KG1 (cell line): ENCODE measurements at regions not wholly inside any gene's neighbourhood (a gene's known extent, or its start where the extent isn't known, plus 50 kb on each side); places are given as distances from the start of the nearest gene placed in this dataset.
"Not testable (repeated sequence)": the region's sequence is repeated elsewhere in the genome, so short reads cannot be mapped to it uniquely, and the experiment has no call there.

Experiments
- DNase-seq: peaks from one replicate; lab custom pipeline; 2025; lab: John Stamatoyannopoulos, UW

GRCh38 chrX:45986081-45986480, 559.1 kb downstream of the ZNF674 start:
- no peak for DNase-seq

DNA sequence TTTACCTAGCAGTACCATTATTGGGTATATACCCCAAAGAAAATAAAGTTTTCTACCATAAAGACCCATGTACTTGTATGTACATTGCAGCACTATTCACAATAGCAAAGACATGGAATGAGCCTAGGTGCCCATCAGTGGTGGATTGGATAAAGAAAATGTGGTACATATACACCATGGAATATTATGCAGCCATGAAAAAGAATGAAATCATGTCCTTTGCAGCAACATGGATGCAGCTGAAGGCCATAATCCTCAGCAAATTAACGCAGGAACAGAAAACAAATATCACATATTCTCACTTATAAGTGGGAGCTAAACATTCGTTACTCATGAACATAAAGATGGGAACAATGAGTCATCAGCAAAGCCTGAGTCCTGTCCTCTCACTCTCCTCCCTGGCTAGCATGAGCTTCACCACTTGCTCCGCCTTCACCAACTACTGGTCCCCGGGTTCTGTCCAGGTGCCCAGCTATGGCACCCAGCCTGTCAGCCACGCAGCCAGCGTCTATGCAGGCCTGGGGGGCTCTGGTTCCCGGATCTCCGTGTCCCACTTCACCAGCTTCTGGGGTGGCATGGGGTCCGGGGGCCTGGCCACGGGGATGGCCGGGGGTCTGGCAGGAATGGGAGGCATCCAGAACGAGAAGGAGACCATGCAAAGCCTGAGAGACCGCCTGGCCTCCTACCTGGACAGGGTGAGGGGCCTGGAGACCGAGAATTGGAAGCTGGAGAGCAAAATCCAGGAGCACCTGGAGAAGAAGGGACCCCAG, 562.1 kb downstream of the ZNF674 start:
- not testable (repeated sequence) for DNase-seq

DNA sequence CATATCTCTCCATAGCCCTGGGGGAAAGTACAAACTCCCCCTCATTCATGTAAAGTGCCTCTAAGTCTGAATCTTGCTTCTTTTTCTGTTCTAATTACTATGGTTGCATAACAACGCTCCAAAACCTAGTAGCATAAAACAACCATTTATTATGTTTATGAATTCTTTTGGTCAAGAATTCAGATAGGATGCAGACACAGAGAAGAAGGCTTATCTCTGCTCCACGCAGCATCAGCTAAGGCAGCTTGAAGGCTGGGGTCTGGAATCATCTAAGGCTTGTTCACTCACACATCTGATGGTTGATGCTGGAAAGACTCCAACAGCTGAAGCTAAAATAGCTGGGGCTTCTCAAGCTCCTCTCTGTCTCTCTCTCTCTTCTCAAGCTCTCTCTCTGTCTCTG, 564.5 kb downstream of the ZNF674 start:
- no peak for DNase-seq

DNA sequence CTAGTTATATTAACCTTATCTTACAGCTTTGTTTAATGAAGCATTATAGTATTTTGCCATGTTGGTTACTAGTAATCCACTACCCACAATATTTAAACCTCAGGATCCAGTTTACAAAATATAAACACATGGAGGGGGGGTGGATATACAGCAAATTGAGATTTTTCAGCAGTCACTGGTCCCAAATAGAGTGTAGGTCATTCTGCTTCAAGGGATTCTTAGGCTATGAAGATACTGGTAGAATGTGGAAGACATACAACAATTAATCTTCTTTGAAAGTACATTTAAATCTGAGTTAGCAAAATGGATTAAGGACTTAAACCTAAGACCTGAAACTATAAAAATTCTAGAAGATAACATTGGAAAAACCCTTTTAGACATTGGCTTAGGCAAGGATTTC, 569.6 kb downstream of the ZNF674 start:
- DNase-seq = no peak

- DNase-seq = no peak
These were observed 572.6 kb downstream of the ZNF674 start for GRCh38 chrX:45972636-45973035.

- DNase-seq = no peak
These were observed 585.7 kb downstream of the ZNF674 start for GRCh38 chrX:45959567-45959966.

GRCh38 chrX:45956191-45956870, 588.9 kb downstream of the ZNF674 start:
- DNase-seq = no peak

DNA sequence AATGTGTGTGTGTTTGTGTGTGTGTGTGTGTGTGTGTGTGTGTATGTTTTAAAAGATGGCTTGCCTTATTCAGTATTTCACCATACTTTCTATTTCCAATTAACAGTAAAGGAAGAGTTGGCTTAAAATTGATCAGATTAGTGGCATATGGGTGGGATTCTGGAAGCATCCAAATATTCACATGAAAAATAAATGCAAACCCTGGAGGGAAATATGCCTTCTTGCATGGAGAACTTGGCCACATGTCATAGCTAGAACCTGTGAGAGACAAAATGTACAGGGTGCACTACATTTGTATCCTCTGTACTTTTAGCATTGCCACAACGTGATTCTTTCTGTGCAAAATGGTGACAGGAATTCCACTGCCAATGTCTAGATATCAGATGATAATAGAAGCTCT, 589.6 kb downstream of the ZNF674 start:
- no peak for DNase-seq

- no peak for DNase-seq
These were observed 591.2 kb downstream of the ZNF674 start for GRCh38 chrX:45954026-45954425.

DNA sequence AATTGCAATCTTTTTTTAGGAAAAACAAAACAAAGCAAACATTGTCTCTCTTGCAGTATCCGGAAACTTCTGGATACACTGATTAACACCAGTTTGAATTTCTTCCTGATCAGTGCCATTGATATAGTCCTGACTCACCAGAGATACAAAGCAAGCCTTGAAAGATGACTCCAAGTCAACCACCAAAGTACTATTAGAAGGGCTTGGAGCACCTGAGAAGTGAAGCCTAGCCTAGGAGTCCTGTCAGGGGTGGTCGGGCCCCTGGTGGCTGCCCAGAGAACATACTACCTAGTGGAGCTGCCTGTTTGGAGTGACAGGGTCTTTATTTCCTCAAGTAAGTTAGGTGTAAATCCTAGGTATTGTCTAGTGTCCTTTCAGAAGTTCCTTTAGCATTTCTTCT, 593.2 kb downstream of the ZNF674 start:
- DNase-seq = no peak

GRCh38 chrX:45935408-45935807, 609.8 kb downstream of the ZNF674 start:
- no peak for DNase-seq

GRCh38 chrX:45912316-45912715, 632.9 kb downstream of the ZNF674 start:
- no peak for DNase-seq

DNA sequence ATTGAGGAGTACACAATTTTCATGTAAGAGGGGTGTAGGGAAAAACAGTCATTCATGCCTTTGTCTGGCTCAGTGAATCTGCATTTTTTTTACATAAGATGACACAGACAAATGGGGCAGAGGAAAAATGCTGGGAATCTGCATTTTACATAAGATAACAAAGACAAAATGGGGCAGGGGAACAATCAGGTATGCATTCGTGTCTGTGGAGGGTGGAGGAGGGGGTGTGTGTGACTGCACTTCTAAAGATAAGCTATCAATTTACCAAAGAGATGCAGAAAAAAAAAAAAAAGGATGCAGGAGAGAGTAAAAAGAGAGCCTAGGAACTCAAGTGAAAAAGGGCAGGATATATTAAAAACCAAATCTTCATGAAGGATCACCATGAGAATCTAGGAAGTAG, 637.4 kb downstream of the ZNF674 start:
- DNase-seq = no peak

DNA sequence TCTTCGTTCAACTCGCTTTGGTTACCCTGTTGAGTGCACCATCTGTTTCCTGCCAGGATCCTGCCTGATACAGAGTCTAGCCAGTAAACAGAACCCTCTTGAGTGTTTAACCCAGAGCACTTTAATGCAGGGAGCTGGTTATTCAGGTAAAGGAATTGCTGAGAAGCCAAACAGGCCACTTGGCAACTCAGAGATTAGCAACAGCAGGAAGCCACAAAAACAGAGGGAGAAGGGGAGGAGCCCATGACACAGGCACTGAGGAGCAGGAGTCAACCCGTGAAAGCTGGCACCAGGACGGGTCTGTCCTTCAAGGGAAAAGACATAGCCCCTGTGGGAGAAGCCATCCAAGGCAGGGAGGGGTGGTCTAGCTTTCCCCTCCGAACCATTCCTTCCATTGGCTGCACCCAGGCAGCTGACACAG, 641.4 kb downstream of the ZNF674 start:
- no peak for DNase-seq

GRCh38 chrX:45900766-45901615, 644.2 kb downstream of the ZNF674 start:
- no peak for DNase-seq

DNA sequence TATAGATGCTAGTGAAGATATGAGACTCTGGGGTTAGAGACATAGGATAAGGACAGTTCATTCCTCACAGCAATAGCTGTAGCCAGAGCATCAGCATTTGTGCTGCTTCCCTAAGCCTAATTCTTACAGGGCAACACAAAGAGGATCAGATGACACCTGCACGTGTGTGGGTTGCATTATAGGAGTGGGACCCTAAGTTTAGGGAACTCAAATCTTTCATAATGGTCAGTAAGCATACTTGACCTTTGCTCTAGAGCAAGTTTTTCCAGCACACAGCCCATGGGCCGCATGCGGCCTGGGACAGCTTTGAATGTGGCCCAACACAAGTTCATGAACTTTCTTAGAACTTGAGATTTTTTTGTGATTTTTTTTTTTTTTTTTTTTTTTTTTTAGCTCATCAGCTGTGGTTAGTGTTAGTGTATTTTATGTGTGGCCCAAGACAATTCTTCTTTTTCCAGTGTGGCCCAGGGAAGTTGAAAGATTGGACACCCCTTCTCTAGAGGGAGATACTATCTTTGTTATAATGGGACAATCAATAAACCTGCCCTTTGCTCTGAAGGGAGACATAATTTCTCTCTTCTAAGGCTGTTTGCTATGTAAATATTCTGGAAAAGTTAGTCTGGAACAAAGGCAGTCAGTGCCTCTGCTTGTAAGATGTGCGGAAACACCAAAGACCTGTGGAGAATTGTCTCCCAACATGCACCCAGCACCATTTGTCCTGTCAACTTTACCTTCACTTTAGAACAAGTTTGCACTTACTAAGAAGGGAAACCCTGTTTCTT, 650.2 kb downstream of the ZNF674 start:
- DNase-seq = no peak

GRCh38 chrX:45889471-45889870, 655.8 kb downstream of the ZNF674 start:
- no peak for DNase-seq

GRCh38 chrX:45888518-45888917, 656.7 kb downstream of the ZNF674 start:
- DNase-seq = no peak

DNA sequence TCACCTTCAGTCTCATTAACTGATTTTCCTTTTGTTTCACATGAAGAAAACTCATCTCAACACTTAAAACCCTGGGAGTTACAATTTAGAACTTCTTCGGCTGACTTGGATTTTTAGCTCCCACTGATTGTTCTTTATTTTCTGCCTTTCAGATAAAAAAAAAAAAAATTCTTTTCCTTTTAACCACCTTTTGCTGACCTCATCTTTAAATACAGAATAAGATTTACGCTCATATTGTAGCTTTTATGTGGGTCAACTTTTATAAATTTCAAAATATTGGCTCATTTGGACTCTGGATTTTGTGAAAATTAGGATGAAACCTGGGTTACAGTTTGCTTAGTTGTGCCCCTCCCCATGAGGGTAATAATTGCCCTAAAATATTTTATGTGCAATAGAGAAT, 659.3 kb downstream of the ZNF674 start:
- no peak for DNase-seq

DNA sequence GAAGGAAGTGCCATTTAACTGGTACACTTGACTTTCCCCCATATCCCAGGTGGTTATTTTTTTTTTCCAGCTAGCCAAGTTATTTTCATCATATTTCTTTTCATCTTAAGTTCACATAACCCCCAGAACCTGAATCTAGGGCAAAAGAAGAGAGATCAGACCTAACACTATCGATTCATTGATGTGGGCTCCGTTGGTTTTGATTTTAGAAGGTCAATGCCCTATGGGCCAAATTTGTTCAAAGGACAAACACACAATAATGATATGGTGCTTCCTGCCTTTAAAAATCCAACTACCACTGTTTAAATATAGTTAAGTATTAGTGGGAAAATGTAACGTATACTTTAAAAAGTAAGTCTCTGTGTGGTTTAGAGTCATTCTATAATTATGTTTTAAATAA, 665.7 kb downstream of the ZNF674 start:
- no peak for DNase-seq

DNA sequence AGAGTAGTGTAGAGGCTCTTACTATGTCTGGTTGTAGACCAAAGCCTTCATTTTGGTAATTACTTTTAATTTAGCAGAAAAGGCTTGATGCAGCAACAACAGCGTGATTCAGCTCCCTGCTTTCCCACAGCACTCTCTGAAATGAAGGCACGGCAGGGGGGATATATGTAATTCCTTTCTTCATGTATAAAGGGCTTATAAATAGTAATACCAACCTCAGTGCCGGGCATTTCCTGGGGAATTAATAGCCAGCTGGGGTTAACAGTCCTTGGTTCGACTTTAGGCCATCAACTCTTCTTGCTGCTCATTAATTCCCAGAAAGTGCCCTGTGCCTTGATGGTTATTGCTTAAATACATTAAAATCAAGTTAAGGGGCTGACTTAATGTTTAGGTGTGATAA, 669.0 kb downstream of the ZNF674 start:
- DNase-seq = no peak

DNA sequence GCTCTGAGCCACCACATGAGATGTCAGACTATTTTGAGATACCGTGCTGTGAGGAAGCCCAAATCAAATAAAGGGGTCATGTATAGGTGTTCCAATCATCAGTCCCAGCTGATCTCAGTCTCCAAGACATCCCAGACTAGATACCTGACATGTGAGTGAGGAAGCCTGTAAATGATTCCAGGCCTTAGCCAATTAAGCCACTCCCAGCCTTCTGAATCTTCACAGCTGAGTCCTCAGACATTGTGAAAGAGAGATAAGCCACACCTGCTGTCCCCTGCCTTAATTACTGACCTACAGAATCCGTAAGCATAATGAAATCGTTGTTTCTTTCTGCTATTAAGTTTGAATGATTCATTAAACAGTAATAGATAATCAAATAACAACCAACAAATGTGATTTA, 671.4 kb downstream of the ZNF674 start:
- no peak for DNase-seq
